SK-N-SH (cell line): ENCODE measurements at regions not wholly inside any gene's neighbourhood (a gene's known extent, or its start where the extent isn't known, plus 50 kb on each side); places are given as distances from the start of the nearest gene placed in this dataset.

Experiments used
- RAD21 ChIP-seq: IDR thresholded peaks from 2 replicates; pipeline ENCODE4 v1.6.1; 2012; ENCODE audit warnings: mild to moderate bottlenecking, low read length
- TF ChIP-seq, protein P1 (sequence below): fragments of 150-350 bp; IDR thresholded peaks from 2 replicates; pipeline ENCODE4 v1.6.1; 2017; ENCODE audit warnings: antibody characterized with exemption, low read length, low read depth, borderline replicate concordance
- TF ChIP-seq, protein P2 (sequence below): fragments of 200-600 bp; sonication (generic); IDR thresholded peaks from 2 replicates; pipeline ENCODE4 v1.6.1; 2017; ENCODE audit warnings: antibody characterized with exemption, mild to moderate bottlenecking, moderate library complexity

DNA sequence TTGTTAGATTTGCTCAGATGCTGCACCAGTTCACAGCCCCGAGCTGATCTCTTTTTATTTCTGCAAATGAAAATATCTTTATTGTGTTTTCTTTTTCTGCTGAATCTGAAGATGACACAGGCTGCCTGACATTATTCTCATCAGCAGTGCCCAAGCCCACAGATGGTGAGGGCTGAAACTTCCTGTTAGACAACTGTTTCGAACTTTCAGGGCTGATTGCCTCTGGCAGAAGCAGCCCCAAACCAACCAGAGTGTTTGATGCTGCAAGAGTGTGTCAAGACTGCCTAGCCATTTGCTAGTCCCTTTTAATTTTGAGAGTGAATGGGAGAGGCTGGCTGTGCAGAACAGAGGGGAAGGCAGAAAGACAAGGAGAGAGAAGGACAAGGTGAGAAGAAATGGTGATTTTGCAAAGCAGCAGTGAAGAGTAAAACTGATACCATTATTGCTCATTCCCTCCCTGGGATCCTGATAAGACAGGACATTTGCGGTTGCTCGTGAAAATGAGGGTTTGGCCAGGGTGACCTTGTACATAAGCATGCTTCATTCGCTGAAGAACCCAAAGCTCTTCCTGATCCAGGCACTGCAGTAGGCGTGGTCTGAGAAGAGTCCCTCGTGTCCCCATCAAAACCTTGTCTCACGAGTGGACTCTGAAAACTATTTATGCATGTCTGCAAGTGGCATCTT lies 77.2 kb downstream of the TMEM114 start:
- TF ChIP-seq, protein P1, sequence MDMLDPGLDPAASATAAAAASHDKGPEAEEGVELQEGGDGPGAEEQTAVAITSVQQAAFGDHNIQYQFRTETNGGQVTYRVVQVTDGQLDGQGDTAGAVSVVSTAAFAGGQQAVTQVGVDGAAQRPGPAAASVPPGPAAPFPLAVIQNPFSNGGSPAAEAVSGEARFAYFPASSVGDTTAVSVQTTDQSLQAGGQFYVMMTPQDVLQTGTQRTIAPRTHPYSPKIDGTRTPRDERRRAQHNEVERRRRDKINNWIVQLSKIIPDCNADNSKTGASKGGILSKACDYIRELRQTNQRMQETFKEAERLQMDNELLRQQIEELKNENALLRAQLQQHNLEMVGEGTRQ: no peak
- no peak for TF ChIP-seq RAD21
- TF ChIP-seq, protein P2, sequence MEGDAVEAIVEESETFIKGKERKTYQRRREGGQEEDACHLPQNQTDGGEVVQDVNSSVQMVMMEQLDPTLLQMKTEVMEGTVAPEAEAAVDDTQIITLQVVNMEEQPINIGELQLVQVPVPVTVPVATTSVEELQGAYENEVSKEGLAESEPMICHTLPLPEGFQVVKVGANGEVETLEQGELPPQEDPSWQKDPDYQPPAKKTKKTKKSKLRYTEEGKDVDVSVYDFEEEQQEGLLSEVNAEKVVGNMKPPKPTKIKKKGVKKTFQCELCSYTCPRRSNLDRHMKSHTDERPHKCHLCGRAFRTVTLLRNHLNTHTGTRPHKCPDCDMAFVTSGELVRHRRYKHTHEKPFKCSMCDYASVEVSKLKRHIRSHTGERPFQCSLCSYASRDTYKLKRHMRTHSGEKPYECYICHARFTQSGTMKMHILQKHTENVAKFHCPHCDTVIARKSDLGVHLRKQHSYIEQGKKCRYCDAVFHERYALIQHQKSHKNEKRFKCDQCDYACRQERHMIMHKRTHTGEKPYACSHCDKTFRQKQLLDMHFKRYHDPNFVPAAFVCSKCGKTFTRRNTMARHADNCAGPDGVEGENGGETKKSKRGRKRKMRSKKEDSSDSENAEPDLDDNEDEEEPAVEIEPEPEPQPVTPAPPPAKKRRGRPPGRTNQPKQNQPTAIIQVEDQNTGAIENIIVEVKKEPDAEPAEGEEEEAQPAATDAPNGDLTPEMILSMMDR: no peak
